DND-41 (cell line): ENCODE measurements at regions not wholly inside any gene's neighbourhood (a gene's known extent, or its start where the extent isn't known, plus 50 kb on each side); places are given as distances from the start of the nearest gene placed in this dataset.

Source experiments
- ATAC-seq: fragments of 200-7000 bp; cut with Tn5 transposase; 3 replicates; pipeline ENCODE4 v1.9.1; 2021; ENCODE audit warnings: low read depth; ENCODE audit not compliant: insufficient read depth
- DNase-seq: peaks from one replicate; pipeline ENCODE4 v3.0.0-alpha.2; 2020
- H2AFZ ChIP-seq: 2 replicates; pipeline ENCODE4 v1.6.0; 2012; ENCODE audit warnings: low read depth, low read length
- H3K27ac ChIP-seq: 2 replicates; pipeline ENCODE4 v1.5.1; 2012; ENCODE audit warnings: low read length, inconsistent platforms
- H3K27me3 ChIP-seq: fragments of 200-600 bp; sonication (generic); 2 replicates; pipeline ENCODE4 v1.6.0; 2012; ENCODE audit warnings: low read length, mild to moderate bottlenecking, inconsistent platforms; ENCODE audit not compliant: insufficient read depth, poor library complexity
- H3K36me3 ChIP-seq: 2 replicates; pipeline ENCODE4 v1.5.1; 2012; ENCODE audit warnings: low read length, inconsistent platforms; ENCODE audit not compliant: insufficient read depth
- H3K4me1 ChIP-seq: 2 replicates; pipeline ENCODE4 v1.5.1; 2012; ENCODE audit warnings: mild to moderate bottlenecking, low read length; ENCODE audit not compliant: insufficient read depth
- H3K4me2 ChIP-seq: 2 replicates; pipeline ENCODE4 v1.6.0; 2012; ENCODE audit warnings: mild to moderate bottlenecking, moderate library complexity, low read length, inconsistent platforms; ENCODE audit not compliant: insufficient read depth
- H3K4me3 ChIP-seq, 2 experiments: fragments of 200-600 bp in 1 of 2; shearing (Covaris generic) in 1 of 2; 2 replicates each; pipeline ENCODE4 v1.5.1; 2012 to 2016; ENCODE audit warnings: inconsistent platforms in 2 of 2, low read length in 2 of 2, mild to moderate bottlenecking in 2 of 2, low read depth in 1 of 2, moderate library complexity in 1 of 2
- H3K79me2 ChIP-seq: 2 replicates; pipeline ENCODE4 v1.6.0; 2012; ENCODE audit warnings: low read length, inconsistent platforms; ENCODE audit not compliant: insufficient read depth
- H3K9ac ChIP-seq: 2 replicates; pipeline ENCODE4 v1.6.0; 2012; ENCODE audit warnings: low read depth, mild to moderate bottlenecking, inconsistent platforms, low read length, moderate library complexity
- H3K9me3 ChIP-seq: 2 replicates; pipeline ENCODE4 v1.5.1; 2012; ENCODE audit warnings: low read length, moderate library complexity, mild to moderate bottlenecking, inconsistent platforms; ENCODE audit not compliant: insufficient read depth, severe bottlenecking
- H4K20me1 ChIP-seq: 2 replicates; pipeline ENCODE4 v1.6.0; 2012; ENCODE audit warnings: low read length; ENCODE audit not compliant: insufficient read depth
- CTCF ChIP-seq: IDR thresholded peaks from 2 replicates; pipeline ENCODE4 v1.5.1; 2012; ENCODE audit warnings: borderline replicate concordance, low read length, moderate library complexity, mild to moderate bottlenecking; ENCODE audit not compliant: poor library complexity, severe bottlenecking; ENCODE audit errors: extremely low read depth
- EZH2 ChIP-seq: IDR thresholded peaks from 3 replicates; pipeline ENCODE4 v1.6.1; 2012; ENCODE audit warnings: borderline replicate concordance, low read depth, mild to moderate bottlenecking, moderate library complexity, low read length, inconsistent platforms; ENCODE audit not compliant: severe bottlenecking

DNA sequence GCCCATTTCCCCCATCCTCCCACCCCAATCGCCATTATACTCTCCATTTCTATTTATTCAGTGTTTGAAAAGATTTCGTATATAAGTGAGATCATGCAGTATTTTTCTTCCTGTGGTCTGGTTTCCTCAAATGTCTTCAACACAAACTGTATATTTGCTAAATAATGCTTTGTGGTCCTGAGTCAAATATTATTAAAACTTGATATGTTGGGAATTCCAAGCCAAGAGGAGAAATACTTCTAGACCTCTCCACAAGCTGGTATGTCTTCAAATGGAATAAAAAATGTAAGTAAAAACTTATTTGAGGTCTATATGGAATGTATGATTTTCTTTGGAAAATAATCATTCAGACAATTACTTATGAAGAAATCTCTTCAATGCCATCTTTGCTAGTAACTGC is 122.5 kb upstream of the TSC22D2 start:
- Histone ChIP-seq H2AFZ (no peak overlapping the region), H3K9me3 (no peaks in the 10 kb centered on the region), H3K27ac (no peak overlapping the region), H3K9ac (no peak overlapping the region), H4K20me1 (no peaks in the 10 kb centered on the region), H3K36me3 (no peaks in the 10 kb centered on the region), H3K79me2 (no peaks in the 10 kb centered on the region), H3K27me3 (peaks cover 3% of the 10 kb centered on the region), H3K4me1 (no peaks in the 10 kb centered on the region), H3K4me2 (no peak overlapping the region), H3K4me3 (no peak overlapping the region)
- TF ChIP-seq CTCF (no peak), EZH2 (no peak)
- no peak for DNase-seq
- ATAC-seq: no peak

DNA sequence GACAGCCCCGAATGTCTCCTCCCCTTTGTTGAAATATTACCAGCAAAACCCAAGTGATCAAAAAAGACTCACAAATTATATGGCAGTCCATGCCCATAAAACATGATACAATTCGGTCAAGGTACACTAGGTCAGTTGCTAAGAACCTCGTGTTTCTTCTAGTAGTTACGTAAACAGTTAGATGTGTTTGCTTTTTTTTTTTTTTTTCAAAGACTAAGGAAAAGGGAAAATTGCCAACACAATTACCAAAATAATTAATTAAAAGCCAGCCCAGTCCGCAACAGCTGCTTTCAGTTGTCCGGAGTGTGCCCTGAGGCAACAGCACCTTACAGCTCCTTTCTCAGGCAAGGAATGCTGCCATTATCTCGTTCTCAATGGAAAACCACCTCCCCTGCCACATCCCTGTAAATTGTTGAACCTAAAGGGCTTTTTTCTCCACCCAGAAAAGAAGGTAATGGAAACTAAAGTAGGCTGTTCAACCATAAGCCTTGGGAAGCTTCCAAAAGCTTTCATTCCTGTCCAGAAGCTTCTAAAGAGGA is 129.2 kb upstream of the TSC22D2 start:
- no peak overlapping the region for H3K27ac ChIP-seq
- H2AFZ ChIP-seq: no peak overlapping the region
- no peak for DNase-seq
- no peak overlapping the region for H3K9ac ChIP-seq
- no peaks in the 10 kb centered on the region for H4K20me1 ChIP-seq
- ATAC-seq: no peak
- no peak overlapping the region for H3K4me2 ChIP-seq
- no peaks in the 10 kb centered on the region for H3K9me3 ChIP-seq
- H3K4me3 ChIP-seq: no peak overlapping the region
- H3K36me3 ChIP-seq: no peaks in the 10 kb centered on the region
- no peaks in the 10 kb centered on the region for H3K79me2 ChIP-seq
- peaks cover under 1% of the 10 kb centered on the region for H3K27me3 ChIP-seq
- H3K4me1 ChIP-seq: no peaks in the 10 kb centered on the region
- TF ChIP-seq EZH2 (no peak), CTCF (no peak)

- no peak overlapping the region for H3K27ac ChIP-seq
- peaks cover 2% of the 10 kb centered on the region for H3K27me3 ChIP-seq
- H3K4me3 ChIP-seq: no peak overlapping the region
- no peaks in the 10 kb centered on the region for H3K9me3 ChIP-seq
- H3K36me3 ChIP-seq: no peaks in the 10 kb centered on the region
- no peak overlapping the region for H2AFZ ChIP-seq
- no peaks in the 10 kb centered on the region for H3K4me1 ChIP-seq
- no peak overlapping the region for H3K4me2 ChIP-seq
- H3K79me2 ChIP-seq: no peaks in the 10 kb centered on the region
- ATAC-seq (no peak), DNase-seq (no peak)
- H3K9ac ChIP-seq: no peak overlapping the region
- no peak for TF ChIP-seq EZH2
- TF ChIP-seq CTCF: no peak
- no peaks in the 10 kb centered on the region for H4K20me1 ChIP-seq
These were observed 129.9 kb upstream of the TSC22D2 start for GRCh38 chr3:150278195-150278594.

- Histone ChIP-seq H3K9ac (no peak overlapping the region), H4K20me1 (no peaks in the 10 kb centered on the region), H3K4me2 (no peak overlapping the region), H3K27ac (no peak overlapping the region), H3K9me3 (no peaks in the 10 kb centered on the region), H3K4me1 (no peaks in the 10 kb centered on the region), H2AFZ (no peak overlapping the region), H3K36me3 (no peaks in the 10 kb centered on the region), H3K4me3 (no peak overlapping the region), H3K79me2 (no peaks in the 10 kb centered on the region), H3K27me3 (peaks cover 2% of the 10 kb centered on the region)
- TF ChIP-seq EZH2 (no peak), CTCF (no peak)
- ATAC-seq (no peak), DNase-seq (no peak)
These were observed 130.7 kb upstream of the TSC22D2 start for GRCh38 chr3:150277444-150277843.
